ENCODE measurements at regions not wholly inside any gene's neighbourhood (a gene's known extent, or its start where the extent isn't known, plus 50 kb on each side); places are given as distances from the start of the nearest gene placed in this dataset.

GRCh38 chr2:20541651-20542050 is 94.8 kb downstream of the RHOB start:
- no peak for DNase-seq

DNA sequence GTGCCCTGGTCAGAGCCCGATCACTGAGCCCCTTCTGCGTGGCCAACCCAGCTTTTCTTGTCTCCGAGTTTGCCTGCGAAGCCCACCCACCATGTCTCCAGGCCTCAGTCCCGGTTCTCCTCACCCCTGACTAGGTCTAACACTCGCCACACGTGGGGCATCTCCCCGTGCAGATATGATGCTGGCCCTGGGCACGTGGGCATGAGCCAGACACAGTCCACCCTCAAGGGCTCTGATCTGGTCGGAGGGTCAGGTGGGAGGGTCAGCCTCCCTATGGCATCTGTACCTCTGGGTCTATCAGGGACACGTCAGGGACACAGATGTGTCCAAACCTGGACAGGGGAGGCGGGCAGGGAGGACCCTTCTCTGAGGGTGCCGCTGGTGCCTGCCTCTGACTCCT is 95.4 kb downstream of the RHOB start:
- no peak for DNase-seq

DNA sequence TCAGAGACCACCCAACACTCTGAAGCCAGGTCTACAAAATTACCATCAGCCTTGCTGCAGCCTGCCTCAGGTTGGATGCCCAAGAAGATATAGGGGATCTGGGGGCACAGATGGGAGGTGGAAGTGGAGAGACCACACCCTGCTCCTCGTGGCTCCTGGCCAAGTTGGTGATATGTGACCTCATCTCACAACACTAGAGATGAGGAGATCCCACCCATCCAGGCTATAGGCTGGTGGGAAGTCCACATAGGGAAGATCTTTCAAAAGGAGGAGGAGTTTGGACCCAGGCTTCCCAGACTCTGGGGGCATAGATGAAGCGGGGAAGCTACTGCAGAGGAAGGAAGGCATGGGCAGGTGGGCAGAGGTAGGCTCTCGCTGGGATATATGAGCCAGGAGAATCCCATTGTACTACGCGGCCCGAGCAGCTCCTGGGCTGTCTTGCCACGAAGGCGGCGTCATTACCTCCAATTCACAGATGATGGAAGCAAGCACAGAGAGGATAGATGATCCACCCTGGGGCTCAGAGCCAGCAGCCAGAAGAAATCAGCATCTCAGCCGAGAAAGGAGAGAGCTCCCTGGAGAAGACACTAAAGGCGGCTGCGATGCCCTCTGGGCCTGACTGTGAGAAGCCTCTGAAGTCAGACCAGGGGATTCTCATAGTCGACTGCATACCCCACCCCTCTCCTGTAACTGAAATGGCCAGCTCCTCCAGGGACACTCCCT is 96.0 kb downstream of the RHOB start:
- DNase-seq, result no peak

DNA sequence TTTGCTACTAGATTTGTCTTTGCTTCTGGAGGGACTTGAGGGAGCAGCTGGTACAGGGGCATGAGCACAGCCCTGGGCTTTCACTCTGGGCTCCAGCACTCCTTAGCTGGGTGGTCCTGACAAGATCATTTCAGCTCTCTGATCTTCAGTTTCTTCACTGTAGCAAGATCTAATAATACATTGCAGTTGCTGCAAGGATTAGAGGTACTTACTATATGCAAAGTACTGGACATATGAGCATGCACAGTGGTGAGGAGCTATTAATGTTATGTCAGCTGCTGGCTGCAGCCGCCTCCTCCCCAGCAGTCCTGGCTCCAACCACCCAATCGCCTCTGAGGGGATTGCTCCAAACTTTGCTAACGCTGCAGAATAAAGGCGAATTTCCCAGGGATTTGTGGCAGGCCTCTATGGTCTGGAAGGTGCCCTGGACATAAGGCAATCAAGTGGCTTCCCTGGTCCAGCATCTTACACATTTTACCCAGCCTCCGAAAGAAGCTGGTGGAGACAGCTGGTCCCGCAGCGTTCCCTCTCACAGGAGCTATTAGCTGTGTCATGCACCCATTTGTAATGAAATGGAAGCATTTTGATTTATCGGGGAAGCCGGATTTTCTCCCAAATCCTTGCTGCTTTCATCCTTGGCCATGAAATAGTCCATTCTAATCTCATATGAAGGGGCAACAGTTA is 96.7 kb downstream of the RHOB start:
- DNase-seq, result no peak

DNA sequence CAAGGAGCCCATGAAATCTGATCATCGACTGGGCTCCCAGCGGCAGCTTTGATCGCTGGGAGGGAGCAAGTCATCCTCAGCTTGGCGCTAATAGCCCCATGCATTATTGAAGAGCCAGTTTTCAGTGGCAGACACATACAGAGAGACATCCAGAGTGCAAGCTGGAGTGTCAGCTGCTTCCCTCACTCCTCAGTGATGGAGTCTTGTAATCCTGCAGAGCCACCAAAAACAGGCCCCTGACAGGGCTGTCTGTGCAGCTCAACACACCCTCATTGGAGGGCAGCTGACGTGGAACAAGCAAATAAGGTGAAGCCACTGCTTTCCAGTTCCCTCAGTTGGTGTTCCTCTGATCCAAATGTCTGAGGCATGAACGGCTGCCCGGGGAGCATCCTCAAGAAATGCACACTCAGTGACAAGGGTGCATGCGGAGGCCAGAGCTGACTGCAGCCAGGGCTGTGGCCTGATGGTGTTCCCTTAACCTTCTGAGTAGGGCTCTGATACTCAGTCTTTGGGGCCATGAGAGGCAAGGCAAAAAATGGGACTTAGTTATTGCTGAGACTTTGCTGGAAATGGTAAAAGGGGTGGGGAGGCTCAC is 97.4 kb downstream of the RHOB start:
- no peak for DNase-seq

DNA sequence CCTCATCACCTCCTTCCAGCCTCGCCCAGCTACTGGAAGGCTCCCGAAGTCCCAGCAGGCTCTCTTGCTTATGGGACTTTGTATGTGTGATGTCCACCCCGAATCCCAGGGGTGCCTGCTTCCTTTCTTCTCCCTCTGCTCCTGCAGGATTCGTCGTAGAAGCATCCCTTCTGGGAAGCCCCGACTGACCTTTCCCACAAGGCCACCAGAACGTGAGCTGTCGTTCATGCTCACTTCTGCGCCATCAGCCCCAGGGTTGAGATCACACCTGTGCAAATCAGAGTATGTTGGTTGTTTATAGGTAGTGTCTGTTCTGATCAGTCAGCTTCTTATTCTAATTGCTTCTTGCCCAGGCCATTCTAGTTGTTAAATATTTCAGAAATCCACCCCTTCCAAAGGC is 101.8 kb downstream of the HS1BP3 start:
- no peak for DNase-seq

- DNase-seq, result no peak
Observed at GRCh38 chr2:20549691-20550348, 101.1 kb downstream of the HS1BP3 start.

GRCh38 chr2:20551260-20551944 is 99.5 kb downstream of the HS1BP3 start:
- no peak for DNase-seq

DNA sequence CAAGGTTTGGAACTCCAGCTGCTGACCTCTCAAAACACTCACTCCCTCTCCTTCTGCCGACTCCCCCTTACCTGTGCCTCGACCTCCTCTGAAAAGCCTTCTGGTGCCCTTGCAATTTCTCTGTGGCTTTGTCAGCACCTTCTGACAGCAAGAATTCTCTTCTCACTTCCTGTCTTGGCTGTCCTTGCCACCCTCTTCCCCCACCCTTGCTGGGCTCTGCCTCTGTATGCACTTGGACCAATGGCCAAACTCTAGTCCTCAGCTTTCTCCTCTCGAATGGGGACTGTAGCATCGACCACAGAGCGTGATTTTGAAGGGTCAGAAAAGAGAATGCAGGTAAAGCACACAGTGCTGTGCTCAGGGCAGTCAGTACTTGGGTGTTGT is 99.0 kb downstream of the HS1BP3 start:
- no peak for DNase-seq

DNA sequence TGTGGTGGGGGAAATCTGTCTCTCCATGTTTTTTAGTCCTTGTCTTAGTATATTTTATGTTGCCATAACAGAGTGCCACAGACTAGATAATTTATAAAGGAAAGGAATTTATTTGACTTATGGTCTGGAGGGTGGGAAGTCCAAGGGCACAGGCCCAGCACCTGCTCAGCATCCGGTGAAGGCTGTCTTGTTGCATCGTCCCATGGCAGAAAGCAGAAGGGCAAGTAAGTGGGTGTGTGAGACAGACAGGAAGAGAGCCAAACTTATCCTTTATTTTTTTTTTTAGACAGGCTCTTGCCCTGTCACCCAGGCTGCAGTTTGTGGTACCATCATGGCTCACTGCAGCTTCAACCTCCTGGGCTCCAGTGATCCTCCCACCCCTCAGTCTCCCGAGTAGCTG is 98.1 kb downstream of the HS1BP3 start:
- DNase-seq, result peak; percentile 15

GRCh38 chr2:20553580-20553979 is 97.3 kb downstream of the HS1BP3 start:
- DNase-seq, result no peak

- DNase-seq, result no peak
Observed at GRCh38 chr2:20555954-20556353, 94.9 kb downstream of the HS1BP3 start.

DNA sequence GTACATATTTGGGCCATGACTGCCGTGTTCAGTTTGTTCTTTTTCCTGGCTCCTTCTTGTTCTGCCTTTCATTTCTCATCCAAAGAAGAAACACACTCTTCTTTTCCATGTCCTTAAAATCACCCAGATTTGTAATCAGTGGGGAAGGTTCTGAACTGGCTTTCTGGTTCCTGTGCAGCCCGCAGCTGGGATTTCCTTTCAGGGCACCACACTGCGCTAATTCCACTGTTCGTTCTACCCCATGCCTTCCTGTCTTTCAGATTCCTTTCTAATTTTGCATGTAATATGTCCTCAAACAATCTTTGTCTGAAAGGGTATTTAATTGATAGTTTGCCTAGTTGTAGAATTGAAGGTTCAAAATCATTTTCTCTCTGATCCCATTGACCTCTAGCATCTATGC is 94.1 kb downstream of the HS1BP3 start:
- DNase-seq, result no peak

- no peak for DNase-seq
Observed at GRCh38 chr2:20557226-20557625, 93.7 kb downstream of the HS1BP3 start.

- DNase-seq, result no peak
Observed at GRCh38 chr2:20557635-20558034, 93.3 kb downstream of the HS1BP3 start.

DNA sequence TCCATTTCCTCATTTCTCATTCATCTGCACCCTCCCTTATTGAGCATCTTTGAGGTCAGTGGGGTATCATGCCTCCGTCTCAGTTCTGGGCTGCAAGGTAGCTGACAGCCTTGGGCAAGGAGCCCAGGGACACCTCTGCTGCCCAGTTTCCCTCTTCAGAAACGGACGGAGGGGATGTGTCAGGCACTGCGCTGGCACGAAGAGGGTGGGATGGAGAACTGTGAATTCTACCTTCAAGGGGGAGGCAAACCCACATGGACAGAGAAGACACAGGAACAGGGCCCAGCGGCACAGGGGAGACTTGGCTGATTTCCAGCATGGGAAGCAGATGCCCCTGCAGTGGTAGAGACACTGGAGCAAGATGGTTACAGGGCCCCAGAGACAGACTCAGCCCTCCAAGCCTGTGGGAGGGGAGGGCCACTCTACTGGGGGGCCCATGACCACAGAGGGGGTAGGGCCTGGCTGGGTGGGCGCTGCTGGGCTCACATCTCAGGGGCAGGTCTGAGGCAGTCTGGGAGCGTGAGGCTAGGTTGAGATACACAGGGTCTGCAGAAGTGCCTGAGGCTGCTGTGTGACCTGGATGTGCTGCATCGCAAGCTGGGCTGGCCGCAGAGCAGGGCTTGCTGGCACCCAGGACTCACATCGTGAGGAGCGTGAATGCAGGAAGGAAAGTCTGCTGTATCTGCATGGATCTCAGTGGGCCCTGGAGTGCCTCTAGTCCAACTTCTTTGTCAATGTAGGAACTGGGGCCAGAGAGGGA is 92.3 kb downstream of the HS1BP3 start:
- no peak for DNase-seq

DNA sequence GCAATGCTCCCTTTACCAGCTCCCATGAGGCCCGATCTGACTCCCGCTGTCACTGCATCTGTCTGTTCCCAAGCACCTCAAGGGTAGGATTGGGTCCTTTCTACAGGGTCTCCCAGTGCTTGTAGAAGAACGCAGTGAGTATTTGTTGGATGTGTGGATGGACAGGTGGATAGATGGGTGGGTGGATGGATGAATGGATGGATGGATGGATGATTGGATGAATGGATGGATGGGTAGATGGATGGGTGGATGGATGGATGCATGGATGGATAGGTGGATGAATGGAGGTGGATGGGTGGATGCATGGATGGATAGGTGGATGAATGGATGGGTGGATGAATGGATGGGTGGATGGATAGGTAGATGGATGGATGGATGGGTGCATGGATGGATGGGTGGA is 91.6 kb downstream of the HS1BP3 start:
- no peak for DNase-seq

DNA sequence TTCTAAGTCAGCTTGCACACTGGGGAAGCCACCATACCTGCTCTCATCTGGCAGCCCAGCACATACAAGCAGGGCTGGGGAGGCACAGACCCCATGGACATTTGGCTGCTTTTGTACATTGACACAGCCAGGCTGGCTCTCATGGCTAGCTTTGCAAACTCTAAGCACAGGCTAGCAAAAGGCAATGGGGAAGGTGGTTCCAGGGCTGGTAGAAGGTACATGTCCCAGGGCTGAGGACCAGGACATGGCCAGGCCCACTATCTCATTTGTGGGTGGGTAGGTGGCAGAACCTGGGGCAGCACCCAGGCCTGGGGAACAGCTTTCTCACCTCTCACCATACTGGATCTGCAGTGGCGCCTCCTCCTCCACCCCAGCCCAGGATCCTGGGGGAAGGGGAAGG is 90.9 kb downstream of the HS1BP3 start:
- DNase-seq, result no peak

DNA sequence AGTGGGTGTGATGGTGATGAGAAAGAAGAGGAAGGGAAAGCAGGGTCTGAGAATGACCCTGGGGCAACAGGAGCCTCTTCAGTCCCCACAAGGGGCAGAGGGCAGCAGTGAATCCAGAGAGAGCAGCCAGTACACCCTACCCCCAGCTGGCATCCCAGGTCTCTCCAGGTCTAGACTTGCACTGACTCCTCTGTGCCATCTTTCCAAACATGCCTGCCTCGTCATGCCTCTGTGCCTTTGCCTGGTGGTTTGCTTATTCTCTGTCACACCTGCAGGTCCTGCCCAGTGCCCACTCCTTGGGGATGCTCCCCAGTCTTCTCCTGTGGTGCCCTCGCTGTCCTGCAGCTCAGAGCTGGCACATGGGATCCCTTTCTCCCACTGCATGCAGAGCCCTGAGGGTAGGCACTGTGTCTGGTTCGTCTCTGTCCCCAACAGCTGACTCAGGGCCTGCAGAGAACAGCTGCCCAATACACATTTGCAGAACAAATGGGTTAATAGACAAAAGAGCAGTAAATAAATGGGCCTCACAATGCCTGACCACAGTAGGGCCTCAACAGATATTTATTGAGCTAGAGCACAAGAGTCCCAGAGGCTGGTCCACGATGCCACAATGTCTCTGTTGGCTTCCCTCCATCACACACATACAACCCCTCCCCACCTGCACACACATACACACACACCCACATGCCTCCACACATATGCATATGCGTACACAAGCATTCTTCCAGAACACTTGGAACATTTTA is 89.8 kb downstream of the HS1BP3 start:
- DNase-seq, result no peak

DNA sequence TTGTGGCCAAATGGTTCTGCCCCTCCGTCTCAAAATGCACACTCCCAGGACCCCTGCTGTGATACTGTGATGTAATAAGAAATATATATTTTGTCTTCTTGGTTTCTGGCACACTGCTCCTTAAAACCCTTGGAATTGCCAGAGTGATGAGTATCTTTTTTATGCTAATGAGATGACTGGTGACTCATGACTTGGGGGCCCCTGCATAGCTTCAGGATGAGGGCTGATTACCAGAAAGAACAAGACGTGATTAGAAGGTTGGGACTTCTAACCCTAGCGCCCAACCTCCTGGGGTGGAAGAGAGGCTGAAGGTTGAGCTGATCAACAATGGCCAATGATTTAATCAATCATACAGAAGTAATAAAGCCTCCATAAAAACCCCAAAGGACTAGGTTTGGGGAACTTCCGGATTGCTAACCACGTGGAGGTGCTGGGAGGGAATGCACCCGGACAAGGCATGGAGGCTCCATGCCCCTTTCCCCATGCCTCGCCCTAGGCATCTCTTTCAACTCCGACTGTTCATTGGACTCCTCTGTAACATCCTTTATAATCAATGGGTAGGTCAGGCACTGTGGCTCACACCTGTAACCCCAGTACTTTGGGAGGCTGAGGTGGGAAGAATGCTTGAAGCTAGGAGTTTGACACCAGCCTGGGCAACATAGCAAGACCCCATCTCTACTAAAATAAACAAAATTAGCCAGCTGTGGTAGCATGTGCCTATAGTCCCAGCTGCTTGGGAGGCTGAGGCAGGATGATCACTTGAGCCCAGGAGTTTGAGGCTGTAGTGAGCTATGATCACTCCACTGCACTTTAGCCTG is 89.1 kb downstream of the HS1BP3 start:
- DNase-seq, result no peak
